ENCODE measurements at regions not wholly inside any gene's neighbourhood (a gene's known extent, or its start where the extent isn't known, plus 50 kb on each side); places are given as distances from the start of the nearest gene placed in this dataset.

- TF ChIP-seq CTCF (IDR thresholded peaks at IDR 0.05; ENCODE audit: low read depth, low read length): no peak
- DNase-seq (ENCODE audit: extremely low read depth, low read depth): no peak
Measured at GRCh38 chr2:12433626-12433990, 283.1 kb upstream of the TRIB2 start.

- DNase-seq (ENCODE audit: extremely low read depth, low read depth): no peak
- TF ChIP-seq CTCF (IDR thresholded peaks at IDR 0.05; ENCODE audit: low read depth, low read length): no peak
Measured at GRCh38 chr2:12434630-12435098, 282.1 kb upstream of the TRIB2 start.

- TF ChIP-seq CTCF (IDR thresholded peaks at IDR 0.05; ENCODE audit: low read depth, low read length): no peak
- no peak for DNase-seq (ENCODE audit: extremely low read depth, low read depth)
Measured at GRCh38 chr2:12435430-12436222, 281.1 kb upstream of the TRIB2 start.

GRCh38 chr2:12436483-12436882 lies 280.3 kb upstream of the TRIB2 start:
- TF ChIP-seq CTCF (IDR thresholded peaks at IDR 0.05; ENCODE audit: low read depth, low read length): no peak
- DNase-seq (ENCODE audit: extremely low read depth, low read depth): no peak

- no peak for TF ChIP-seq CTCF (IDR thresholded peaks at IDR 0.05; ENCODE audit: low read depth, low read length)
- no peak for DNase-seq (ENCODE audit: extremely low read depth, low read depth)
Measured at GRCh38 chr2:12436935-12437561, 279.7 kb upstream of the TRIB2 start.

GRCh38 chr2:12440731-12441130 lies 276.0 kb upstream of the TRIB2 start:
- no peak for TF ChIP-seq CTCF (IDR thresholded peaks at IDR 0.05; ENCODE audit: low read depth, low read length)

GRCh38 chr2:12441750-12442475 lies 274.8 kb upstream of the TRIB2 start:
- DNase-seq (ENCODE audit: extremely low read depth, low read depth): no peak
- no peak for TF ChIP-seq CTCF (IDR thresholded peaks at IDR 0.05; ENCODE audit: low read depth, low read length)

More at GRCh38 chr2:12440731-12441130, 276.0 kb upstream of the TRIB2 start:
- no peak for DNase-seq (ENCODE audit: extremely low read depth, low read depth)

All from AG09319 (cell line).